HG03025 (cell line): ENCODE measurements at regions not wholly inside any gene's neighbourhood (a gene's known extent, or its start where the extent isn't known, plus 50 kb on each side); places are given as distances from the start of the nearest gene placed in this dataset.
"Not testable (repeated sequence)": the region's sequence is repeated elsewhere in the genome, so short reads cannot be mapped to it uniquely, and the experiment has no call there.

ENCODE experiments used
- ATAC-seq: cut with Tn5 transposase; IDR thresholded peaks from one replicate; pipeline ENCODE4 v1.9.1; 2021; ENCODE audit warnings: mild to moderate bottlenecking, moderate library complexity; ENCODE audit not compliant: unreplicated experiment, low FRiP score

- no peak for ATAC-seq
These were observed 238.1 kb upstream of the IRAK1BP1 start for GRCh38 chr6:78629154-78629721.

- ATAC-seq: no peak
These were observed 237.5 kb upstream of the IRAK1BP1 start for GRCh38 chr6:78629836-78630235.

- ATAC-seq: no peak
These were observed 235.4 kb upstream of the IRAK1BP1 start for GRCh38 chr6:78631976-78632375.

- ATAC-seq: no peak
These were observed 227.9 kb upstream of the IRAK1BP1 start for GRCh38 chr6:78639111-78640110.

- not testable (repeated sequence) for ATAC-seq
These were observed 223.4 kb upstream of the IRAK1BP1 start for GRCh38 chr6:78643976-78644375.

GRCh38 chr6:78646542-78647415, 220.6 kb upstream of the IRAK1BP1 start:
- not testable (repeated sequence) for ATAC-seq

- not testable (repeated sequence) for ATAC-seq
These were observed 201.5 kb upstream of the IRAK1BP1 start for GRCh38 chr6:78665819-78666218.

DNA sequence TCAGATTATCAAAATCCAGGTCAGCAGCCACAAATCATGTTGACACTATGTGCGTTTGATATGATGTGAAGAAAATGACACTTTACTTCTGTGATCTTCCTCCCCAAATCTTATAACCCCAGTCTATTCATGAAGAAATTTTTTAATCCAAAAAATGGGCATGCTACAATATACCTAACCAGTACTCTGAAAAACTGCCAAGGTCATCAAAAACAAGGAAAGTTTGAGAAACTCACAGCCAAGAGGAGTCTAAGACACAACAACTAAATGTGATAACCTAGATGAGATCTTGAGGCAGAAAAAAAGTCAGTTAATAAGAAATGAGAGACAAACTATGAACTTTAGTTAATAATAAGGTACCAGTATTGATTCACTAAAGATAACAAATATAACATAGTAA, 200.6 kb upstream of the IRAK1BP1 start:
- no peak for ATAC-seq

GRCh38 chr6:78670156-78670555, 197.2 kb upstream of the IRAK1BP1 start:
- no peak for ATAC-seq

- no peak for ATAC-seq
These were observed 196.5 kb upstream of the IRAK1BP1 start for GRCh38 chr6:78670802-78671201.

DNA sequence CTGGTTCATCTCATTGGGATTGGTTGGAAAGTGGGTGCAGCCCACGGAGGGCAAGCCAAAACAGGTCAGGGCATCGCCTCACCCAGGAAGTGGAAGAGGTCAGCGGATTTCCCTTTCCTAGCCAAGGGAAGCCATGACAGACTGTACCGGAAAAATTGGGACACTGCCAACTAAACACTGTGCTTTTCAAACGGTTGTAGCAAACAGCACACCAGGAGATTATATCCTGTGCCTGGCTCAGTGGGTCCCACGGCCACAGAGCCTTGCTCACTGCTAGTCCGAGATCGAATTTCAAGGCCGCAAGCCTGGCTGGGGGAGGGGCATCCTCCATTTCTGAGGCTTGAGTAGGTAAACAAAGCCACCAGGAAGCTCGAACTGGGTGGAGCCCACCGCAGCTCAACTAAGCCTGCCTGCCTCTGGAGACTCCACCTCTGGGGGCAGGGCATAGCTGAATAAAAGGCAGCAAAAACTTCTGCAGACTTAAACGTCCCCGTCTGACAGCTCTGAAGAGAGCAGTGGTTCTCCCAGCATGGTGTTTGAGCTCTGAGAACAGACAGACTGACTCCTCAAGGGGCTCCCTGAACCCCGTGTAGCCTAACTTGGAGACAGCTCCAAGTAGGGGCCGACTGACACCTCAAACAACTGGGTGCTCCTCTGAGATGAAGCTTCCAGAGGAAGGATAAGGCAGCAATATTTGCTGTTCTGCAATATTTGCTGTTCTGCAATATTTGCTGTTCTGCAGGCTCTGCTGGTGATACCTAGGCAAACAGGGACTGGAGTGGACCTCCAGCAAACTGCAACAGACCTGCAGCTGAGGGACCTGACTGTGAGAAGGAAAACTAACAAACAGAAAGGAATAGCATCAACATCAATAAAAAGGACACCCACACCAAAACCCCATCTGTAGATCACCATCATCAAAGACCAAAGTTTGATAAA, 191.0 kb upstream of the IRAK1BP1 start:
- not testable (repeated sequence) for ATAC-seq

GRCh38 chr6:78688668-78689067, 178.7 kb upstream of the IRAK1BP1 start:
- ATAC-seq: no peak

GRCh38 chr6:78693835-78694234, 173.5 kb upstream of the IRAK1BP1 start:
- ATAC-seq: no peak

DNA sequence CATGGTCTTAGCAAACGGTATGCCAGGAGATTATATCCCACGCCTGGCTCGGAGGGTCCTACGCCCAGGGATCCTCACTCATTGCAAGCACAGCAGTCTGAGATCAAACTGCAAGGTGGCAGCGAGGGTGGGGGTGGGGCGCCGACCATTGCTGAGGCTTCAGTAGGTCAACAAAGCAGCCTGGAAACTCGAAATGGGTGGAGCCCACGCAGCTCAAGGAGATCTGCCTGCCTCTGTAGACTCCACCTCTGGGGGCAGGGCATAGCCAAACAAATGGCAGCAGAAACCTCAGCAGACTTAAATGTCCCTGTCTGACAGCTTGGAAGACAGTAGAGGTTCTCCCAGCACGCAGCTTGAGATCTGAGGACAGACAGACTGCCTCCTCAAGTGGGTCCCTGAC, 172.7 kb upstream of the IRAK1BP1 start:
- ATAC-seq: not testable (repeated sequence)

DNA sequence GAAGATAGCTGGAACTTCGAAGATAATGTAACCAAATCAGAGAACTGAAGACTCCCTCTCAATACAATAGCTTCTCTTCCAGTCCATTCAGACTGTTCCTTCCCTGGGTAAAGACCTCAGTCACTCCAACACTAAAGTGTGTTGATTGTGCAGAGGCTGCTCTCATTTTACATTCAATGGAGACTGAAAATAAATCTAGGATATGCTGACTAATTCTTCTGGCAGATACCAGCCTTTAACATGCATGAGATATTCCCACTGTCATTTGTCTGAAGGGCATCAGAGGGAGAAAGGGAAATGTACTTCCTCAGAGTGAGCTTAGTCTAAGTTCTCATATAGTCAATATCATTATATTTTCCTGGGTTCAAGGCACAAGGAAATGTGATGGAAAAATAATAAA, 166.4 kb upstream of the IRAK1BP1 start:
- ATAC-seq: no peak

GRCh38 chr6:78701407-78701806, 165.9 kb upstream of the IRAK1BP1 start:
- ATAC-seq: no peak

- no peak for ATAC-seq
These were observed 158.3 kb upstream of the IRAK1BP1 start for GRCh38 chr6:78709021-78709420.

- no peak for ATAC-seq
These were observed 153.8 kb upstream of the IRAK1BP1 start for GRCh38 chr6:78713564-78713963.

- no peak for ATAC-seq
These were observed 123.2 kb upstream of the IRAK1BP1 start for GRCh38 chr6:78744144-78744543.

DNA sequence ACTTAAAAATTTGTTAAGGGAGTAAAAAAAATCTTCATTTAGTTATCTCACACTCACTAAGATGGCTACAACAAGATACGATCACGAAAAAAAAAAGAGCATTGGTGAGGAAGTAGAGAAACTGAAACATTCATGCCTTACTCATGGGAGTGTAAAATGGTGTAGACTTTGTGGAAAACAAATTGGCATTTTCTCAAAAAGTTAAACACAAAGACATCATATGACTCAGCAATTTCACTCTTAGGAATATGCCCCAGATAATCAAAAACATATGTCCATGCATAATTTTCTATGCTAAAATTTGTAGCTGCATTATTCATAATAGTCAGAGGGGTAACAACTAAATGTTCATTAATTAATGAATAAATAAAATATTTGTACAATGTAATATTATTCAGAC, 120.9 kb upstream of the IRAK1BP1 start:
- ATAC-seq: no peak
